ENCODE measurements at regions not wholly inside any gene's neighbourhood (a gene's known extent, or its start where the extent isn't known, plus 50 kb on each side); places are given as distances from the start of the nearest gene placed in this dataset.

GRCh38 chr22:48664586-48664985 is 1163.1 kb downstream of the BRD1 start:
- ChIA-PET POLR2A (no interaction called here), CTCF (no interaction called here)
- 96% methylated on average over 13 of the region's 13 CpGs for WGBS (ENCODE audit: insufficient coverage)
- Histone ChIP-seq H3K4me1 (ENCODE audit: control insufficient read depth in 2 of 2, insufficient read depth in 2 of 2, low read length in 2 of 2) (no peaks in the 10 kb centered on the region), H3K4me2 (replicated peaks; ENCODE audit: low read depth, low read length, poor library complexity, severe bottlenecking) (no peak overlapping the region), H3K27ac (ENCODE audit: low read length in 2 of 2) (no peak overlapping the region), H3K4me3 (ENCODE audit: control extremely low read depth in 1 of 5, extremely low read depth in 1 of 5, insufficient read depth in 1 of 5, low read depth in 2 of 5, low read length in 4 of 5) (no peak overlapping the region), H3K27me3 (replicated peaks in 1 of 4; ENCODE audit: control extremely low read depth in 1 of 4, control insufficient read depth in 3 of 4, insufficient read depth in 4 of 4, low read length in 3 of 4) (no peaks in the 10 kb centered on the region), H3K9me3 (ENCODE audit: control extremely low read depth in 1 of 3, control insufficient read depth in 2 of 3, insufficient read depth in 1 of 3, low read length in 2 of 3) (peaks cover 0 to 48% (median 6%) of the 10 kb centered on the region in 3 donors), H3K9ac (ENCODE audit: low read length) (no peak overlapping the region), H3K79me2 (ENCODE audit: control insufficient read depth, insufficient read depth, low read length) (no peaks in the 10 kb centered on the region), H2AFZ (ENCODE audit: insufficient read depth, low read depth, low read length, poor library complexity, severe bottlenecking) (no peak overlapping the region), H3K36me3 (replicated peaks in 1 of 2; ENCODE audit: control extremely low read depth in 1 of 2, control insufficient read depth in 1 of 2, extremely low read depth in 1 of 2, insufficient read depth in 2 of 2, low read length in 1 of 2) (no peaks in the 10 kb centered on the region), H4K20me1 (ENCODE audit: control insufficient read depth, insufficient read depth, low read length, poor library complexity, severe bottlenecking) (no peaks in the 10 kb centered on the region)
- no peak for TF ChIP-seq CTCF (IDR thresholded peaks at IDR 0.05)
- TF ChIP-seq EZH2 (IDR thresholded peaks at IDR 0.05; ENCODE audit: borderline replicate concordance, insufficient read depth, low read depth, low read length, poor library complexity, severe bottlenecking): no peak
- ATAC-seq (ENCODE audit: low read depth) (no peak), DNase-seq (no peak)
- intact Hi-C loops (cut with micrococcal nuclease): no loop called here
- Mint-ChIP-seq H3K4me3 (no peak overlapping the region), H3K27ac (no peak overlapping the region), H3K9me3 (ENCODE audit: insufficient read depth) (peaks cover 8% of the 10 kb centered on the region), H3K27me3 (no peaks in the 10 kb centered on the region), H3K4me1 (no peaks in the 10 kb centered on the region)

- H3K4me2 ChIP-seq (replicated peaks; ENCODE audit: low read depth, low read length, poor library complexity, severe bottlenecking): no peak overlapping the region
- intact Hi-C loops (cut with micrococcal nuclease): no loop called here
- H3K36me3 ChIP-seq (replicated peaks in 1 of 2; ENCODE audit: control extremely low read depth in 1 of 2, control insufficient read depth in 1 of 2, extremely low read depth in 1 of 2, insufficient read depth in 2 of 2, low read length in 1 of 2): no peaks in the 10 kb centered on the region
- no peaks in the 10 kb centered on the region for H3K4me1 ChIP-seq (ENCODE audit: control insufficient read depth in 2 of 2, insufficient read depth in 2 of 2, low read length in 2 of 2)
- H3K9ac ChIP-seq (ENCODE audit: low read length): no peak overlapping the region
- no peak overlapping the region for H2AFZ ChIP-seq (ENCODE audit: insufficient read depth, low read depth, low read length, poor library complexity, severe bottlenecking)
- CTCF ChIA-PET: no interaction called here
- POLR2A ChIA-PET: no interaction called here
- Mint-ChIP-seq H3K4me3 (no peak overlapping the region), H3K9me3 (ENCODE audit: insufficient read depth) (peaks cover 8% of the 10 kb centered on the region), H3K27me3 (no peaks in the 10 kb centered on the region), H3K4me1 (no peaks in the 10 kb centered on the region), H3K27ac (no peak overlapping the region)
- no peaks in the 10 kb centered on the region for H3K27me3 ChIP-seq (replicated peaks in 1 of 4; ENCODE audit: control extremely low read depth in 1 of 4, control insufficient read depth in 3 of 4, insufficient read depth in 4 of 4, low read length in 3 of 4)
- H4K20me1 ChIP-seq (ENCODE audit: control insufficient read depth, insufficient read depth, low read length, poor library complexity, severe bottlenecking): no peaks in the 10 kb centered on the region
- H3K27ac ChIP-seq (ENCODE audit: low read length in 2 of 2): no peak overlapping the region
- no peaks in the 10 kb centered on the region for H3K79me2 ChIP-seq (ENCODE audit: control insufficient read depth, insufficient read depth, low read length)
- no peak for ATAC-seq (ENCODE audit: low read depth)
- no peak for DNase-seq
- H3K4me3 ChIP-seq (ENCODE audit: control extremely low read depth in 1 of 5, extremely low read depth in 1 of 5, insufficient read depth in 1 of 5, low read depth in 2 of 5, low read length in 4 of 5): no peak overlapping the region
- TF ChIP-seq CTCF (IDR thresholded peaks at IDR 0.05) (peak; percentile 34), EZH2 (IDR thresholded peaks at IDR 0.05; ENCODE audit: borderline replicate concordance, insufficient read depth, low read depth, low read length, poor library complexity, severe bottlenecking) (no peak)
- H3K9me3 ChIP-seq (ENCODE audit: control extremely low read depth in 1 of 3, control insufficient read depth in 2 of 3, insufficient read depth in 1 of 3, low read length in 2 of 3): peaks cover 0 to 46% (median 6%) of the 10 kb centered on the region in 3 donors
- WGBS (ENCODE audit: insufficient coverage): 70% methylated on average over 4 of the region's 5 CpGs
Observed at GRCh38 chr22:48663297-48663696, 1164.4 kb downstream of the BRD1 start.
